ENCODE measurements at regions not wholly inside any gene's neighbourhood (a gene's known extent, or its start where the extent isn't known, plus 50 kb on each side); places are given as distances from the start of the nearest gene placed in this dataset.

DNA sequence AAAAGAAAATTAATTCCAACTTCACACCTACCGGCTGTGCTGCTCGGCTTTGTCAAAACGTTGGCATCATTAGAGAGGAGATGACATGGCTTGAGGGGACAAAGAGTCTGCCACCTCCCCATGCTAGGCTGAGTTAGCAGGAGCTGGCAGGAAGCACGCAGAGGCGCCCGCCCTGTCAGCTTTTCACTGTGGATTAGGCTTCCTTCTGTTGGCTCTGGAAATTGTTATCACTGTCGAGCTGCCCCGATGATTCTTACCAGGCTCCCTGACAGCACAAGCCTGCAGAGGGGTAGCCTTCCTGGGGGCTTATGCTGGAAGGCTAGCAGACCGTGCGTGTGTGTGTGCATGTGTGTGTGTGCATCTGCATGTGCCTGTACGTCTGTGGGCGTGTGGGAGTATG, 490.9 kb upstream of the TBX3 start:
- TF ChIP-seq, protein P1, sequence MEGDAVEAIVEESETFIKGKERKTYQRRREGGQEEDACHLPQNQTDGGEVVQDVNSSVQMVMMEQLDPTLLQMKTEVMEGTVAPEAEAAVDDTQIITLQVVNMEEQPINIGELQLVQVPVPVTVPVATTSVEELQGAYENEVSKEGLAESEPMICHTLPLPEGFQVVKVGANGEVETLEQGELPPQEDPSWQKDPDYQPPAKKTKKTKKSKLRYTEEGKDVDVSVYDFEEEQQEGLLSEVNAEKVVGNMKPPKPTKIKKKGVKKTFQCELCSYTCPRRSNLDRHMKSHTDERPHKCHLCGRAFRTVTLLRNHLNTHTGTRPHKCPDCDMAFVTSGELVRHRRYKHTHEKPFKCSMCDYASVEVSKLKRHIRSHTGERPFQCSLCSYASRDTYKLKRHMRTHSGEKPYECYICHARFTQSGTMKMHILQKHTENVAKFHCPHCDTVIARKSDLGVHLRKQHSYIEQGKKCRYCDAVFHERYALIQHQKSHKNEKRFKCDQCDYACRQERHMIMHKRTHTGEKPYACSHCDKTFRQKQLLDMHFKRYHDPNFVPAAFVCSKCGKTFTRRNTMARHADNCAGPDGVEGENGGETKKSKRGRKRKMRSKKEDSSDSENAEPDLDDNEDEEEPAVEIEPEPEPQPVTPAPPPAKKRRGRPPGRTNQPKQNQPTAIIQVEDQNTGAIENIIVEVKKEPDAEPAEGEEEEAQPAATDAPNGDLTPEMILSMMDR (IDR thresholded peaks at IDR 0.05) = no peak
- H3K27me3 Mint-ChIP-seq (ENCODE audit: low read depth, poor library complexity) = peaks cover 14% of the 10 kb centered on the region
- H3K27ac Mint-ChIP-seq = no peak overlapping the region
- H3K4me1 Mint-ChIP-seq = peaks cover 17% of the 10 kb centered on the region
- no peak for DNase-seq
- H3K4me3 Mint-ChIP-seq = no peak overlapping the region
- H3K36me3 Mint-ChIP-seq (ENCODE audit: low read depth) = no peaks in the 10 kb centered on the region
- peaks cover 4% of the 10 kb centered on the region for H3K9me3 Mint-ChIP-seq

DNA sequence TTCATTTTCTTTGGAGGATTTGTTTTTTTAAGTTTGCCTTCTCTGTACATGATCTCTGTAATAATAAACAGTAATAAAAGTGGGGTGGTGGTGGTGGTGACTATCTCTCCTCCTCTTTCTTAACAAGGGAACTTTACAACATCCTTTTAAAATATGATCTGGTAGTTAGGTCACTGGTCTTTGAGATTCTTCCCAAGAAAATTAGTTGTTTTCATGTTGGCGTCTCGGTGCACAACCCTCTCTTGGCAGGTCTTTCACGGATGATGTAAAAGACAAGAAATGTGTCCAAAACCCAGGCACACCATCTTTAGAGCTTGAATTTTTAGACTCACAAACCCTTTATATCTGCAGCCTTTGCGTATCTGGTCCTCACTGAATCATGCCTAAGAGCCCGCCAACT, 488.5 kb upstream of the TBX3 start:
- Mint-ChIP-seq H3K9me3 (peaks cover 4% of the 10 kb centered on the region), H3K36me3 (ENCODE audit: low read depth) (no peaks in the 10 kb centered on the region), H3K4me1 (peaks cover 17% of the 10 kb centered on the region), H3K27ac (no peak overlapping the region), H3K4me3 (no peak overlapping the region), H3K27me3 (ENCODE audit: low read depth, poor library complexity) (peaks cover 16% of the 10 kb centered on the region)
- no peak for DNase-seq
- TF ChIP-seq, protein P1 (IDR thresholded peaks at IDR 0.05) = no peak

DNA sequence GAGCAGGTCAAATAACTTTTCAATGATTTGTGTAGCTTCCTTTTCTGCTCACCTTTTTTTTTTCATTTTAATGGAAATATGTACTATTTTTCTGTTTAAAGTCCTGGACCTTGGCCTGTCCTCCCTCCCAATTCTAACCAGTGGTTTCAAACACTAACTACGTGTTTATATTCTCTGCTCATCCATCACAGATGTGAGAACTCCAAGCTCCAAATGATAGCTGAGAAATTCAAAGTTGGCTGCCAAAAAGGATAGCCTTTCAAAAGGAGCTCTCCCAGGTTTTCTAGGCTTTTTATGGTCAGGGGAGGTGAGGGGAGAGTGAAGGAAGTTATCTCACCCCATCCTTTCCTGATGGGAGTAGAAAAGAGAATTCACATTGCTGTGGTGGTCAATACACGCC, 486.0 kb upstream of the TBX3 start:
- H3K4me1 Mint-ChIP-seq = peaks cover 13% of the 10 kb centered on the region
- H3K9me3 Mint-ChIP-seq = no peaks in the 10 kb centered on the region
- TF ChIP-seq, protein P1 (IDR thresholded peaks at IDR 0.05) = no peak
- H3K4me3 Mint-ChIP-seq = no peak overlapping the region
- H3K27ac Mint-ChIP-seq = no peak overlapping the region
- H3K36me3 Mint-ChIP-seq (ENCODE audit: low read depth) = no peaks in the 10 kb centered on the region
- H3K27me3 Mint-ChIP-seq (ENCODE audit: low read depth, poor library complexity) = peaks cover 16% of the 10 kb centered on the region
- DNase-seq = no peak

GRCh38 chr12:115166698-115167315, 482.8 kb upstream of the TBX3 start:
- no peak overlapping the region for H3K27ac Mint-ChIP-seq
- TF ChIP-seq, protein P1 (IDR thresholded peaks at IDR 0.05) = no peak
- DNase-seq = no peak
- peaks cover 10% of the 10 kb centered on the region for H3K27me3 Mint-ChIP-seq (ENCODE audit: low read depth, poor library complexity)
- no peak overlapping the region for H3K4me3 Mint-ChIP-seq
- no peaks in the 10 kb centered on the region for H3K36me3 Mint-ChIP-seq (ENCODE audit: low read depth)
- H3K9me3 Mint-ChIP-seq = no peaks in the 10 kb centered on the region
- H3K4me1 Mint-ChIP-seq = peaks cover 7% of the 10 kb centered on the region

GRCh38 chr12:115163710-115164109, 479.7 kb upstream of the TBX3 start:
- Mint-ChIP-seq H3K36me3 (ENCODE audit: low read depth) (no peaks in the 10 kb centered on the region), H3K27ac (no peak overlapping the region), H3K27me3 (ENCODE audit: low read depth, poor library complexity) (peaks cover 9% of the 10 kb centered on the region), H3K9me3 (no peaks in the 10 kb centered on the region), H3K4me1 (peaks cover 36% of the 10 kb centered on the region), H3K4me3 (no peak overlapping the region)
- no peak for DNase-seq
- TF ChIP-seq, protein P1 (IDR thresholded peaks at IDR 0.05) = no peak

Measured in nephron progenitor cell (in vitro differentiated cells).